ENCODE measurements at regions not wholly inside any gene's neighbourhood (a gene's known extent, or its start where the extent isn't known, plus 50 kb on each side); places are given as distances from the start of the nearest gene placed in this dataset.

DNA sequence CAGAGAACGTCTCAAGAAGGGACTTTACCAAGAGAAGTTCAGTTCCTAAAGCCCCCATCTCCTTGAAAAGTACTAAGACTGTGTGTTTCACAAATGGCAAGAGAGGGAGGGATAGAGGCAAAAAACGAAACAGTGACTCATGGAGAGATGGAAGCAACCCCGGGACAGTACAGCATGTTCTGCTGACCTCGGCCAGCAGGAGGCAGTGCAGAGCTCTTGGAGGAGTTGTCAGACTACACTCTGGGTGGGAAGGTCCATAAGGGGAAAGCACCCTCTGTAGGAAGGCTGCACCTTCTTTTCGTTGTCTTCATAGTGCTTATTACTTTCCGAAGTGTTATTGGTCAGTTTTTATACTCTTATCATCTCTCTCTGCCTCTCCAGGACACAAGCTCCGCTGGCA, 525.2 kb upstream of the CCDC196 start:
- no peaks in the 10 kb centered on the region for H3F3A ChIP-seq (replicated peaks; ENCODE audit: insufficient read depth)
- no peaks in the 10 kb centered on the region for H3K36me3 ChIP-seq (replicated peaks in 1 of 2; ENCODE audit: control insufficient read depth in 1 of 2, insufficient read depth in 2 of 2, low read length in 1 of 2)
- no peak overlapping the region for H3K9ac ChIP-seq
- H3K4me1 ChIP-seq (ENCODE audit: control insufficient read depth in 1 of 2, insufficient read depth in 2 of 2, low read depth in 1 of 2, low read length in 1 of 2), result no peaks in the 10 kb centered on the region
- H3K79me2 ChIP-seq (ENCODE audit: insufficient read depth), result no peaks in the 10 kb centered on the region
- H3K27ac ChIP-seq (ENCODE audit: low read depth in 2 of 2, low read length in 1 of 2), result no peak overlapping the region
- H4K20me1 ChIP-seq (ENCODE audit: insufficient read depth), result no peaks in the 10 kb centered on the region
- H3K27me3 ChIP-seq (ENCODE audit: insufficient read depth), result no peaks in the 10 kb centered on the region
- H3K4me3 ChIP-seq (ENCODE audit: low read depth in 2 of 2, low read length in 1 of 2), result peak overlapping the region in 1 of 2 experiments; percentile 31; a peak in 1 of 4 replicates
- no peaks in the 10 kb centered on the region for H3K9me3 ChIP-seq
- H2AFZ ChIP-seq (ENCODE audit: low read depth), result no peak overlapping the region
- H3K9me2 ChIP-seq, result no peaks in the 10 kb centered on the region
- ChIA-PET CTCF (interaction anchor here (0.7 to 5.4 kb wide), 28 partner anchors 9 to 796 kb away, joined by 3 to 92 read pairs (median 4); partner anchors contain the start of gene FUT8), POLR2A (interaction anchor here (1.3 kb wide), 1 partner anchor 549 kb away, joined by 3 read pairs; no protein-coding TSS in a partner anchor)
- DNase-seq, result peak; percentile 45
- WGBS (ENCODE audit: low lambda C conversion rate), result 25% methylated on average over 7 of the region's 7 CpGs
- H3K4me2 ChIP-seq, result no peak overlapping the region
- TF ChIP-seq GABPA (IDR thresholded peaks at IDR 0.05; ENCODE audit: low read depth) (no peak), RAD21 (IDR thresholded peaks at IDR 0.05; ENCODE audit: low read length) (peak; percentile 39; the same call in 1 of the 2 replicates), SMC3 (IDR thresholded peaks at IDR 0.05; ENCODE audit: low read depth, low read length) (peak; percentile 31), ELF1 (IDR thresholded peaks at IDR 0.05) (no peak), CTCF (IDR thresholded peaks at IDR 0.05) (peak; percentile 59), YY1 (IDR thresholded peaks at IDR 0.05; ENCODE audit: low read depth) (no peak), TAF1 (IDR thresholded peaks at IDR 0.05; ENCODE audit: borderline replicate concordance, low read depth, low read length) (no peak)

- 57% methylated on average over 3 of the region's 3 CpGs for WGBS (ENCODE audit: low lambda C conversion rate)
- Histone ChIP-seq H3F3A (replicated peaks; ENCODE audit: insufficient read depth) (no peaks in the 10 kb centered on the region), H3K27me3 (ENCODE audit: insufficient read depth) (no peaks in the 10 kb centered on the region), H3K9me3 (no peaks in the 10 kb centered on the region), H4K20me1 (ENCODE audit: insufficient read depth) (no peaks in the 10 kb centered on the region), H3K27ac (ENCODE audit: low read depth in 2 of 2, low read length in 1 of 2) (no peak overlapping the region), H3K4me2 (no peak overlapping the region), H3K4me1 (ENCODE audit: control insufficient read depth in 1 of 2, insufficient read depth in 2 of 2, low read depth in 1 of 2, low read length in 1 of 2) (no peaks in the 10 kb centered on the region), H3K79me2 (ENCODE audit: insufficient read depth) (no peaks in the 10 kb centered on the region), H3K4me3 (ENCODE audit: low read depth in 2 of 2, low read length in 1 of 2) (no peak overlapping the region), H3K9me2 (no peaks in the 10 kb centered on the region), H2AFZ (ENCODE audit: low read depth) (no peak overlapping the region), H3K36me3 (replicated peaks in 1 of 2; ENCODE audit: control insufficient read depth in 1 of 2, insufficient read depth in 2 of 2, low read length in 1 of 2) (no peaks in the 10 kb centered on the region), H3K9ac (no peak overlapping the region)
- ChIA-PET POLR2A (no interaction called here), CTCF (interaction anchor here (1.0 kb wide), 2 partner anchors 261 to 548 kb away, joined by 3 read pairs; no protein-coding TSS in a partner anchor)
- DNase-seq, result no peak
- no peak for TF ChIP-seq REST (IDR thresholded peaks at IDR 0.05; ENCODE audit: low read depth, low read length)
- no peak for TF ChIP-seq YY1 (IDR thresholded peaks at IDR 0.05; ENCODE audit: low read depth)
- no peak for TF ChIP-seq RAD21 (IDR thresholded peaks at IDR 0.05; ENCODE audit: low read length)
- TF ChIP-seq, protein P1, sequence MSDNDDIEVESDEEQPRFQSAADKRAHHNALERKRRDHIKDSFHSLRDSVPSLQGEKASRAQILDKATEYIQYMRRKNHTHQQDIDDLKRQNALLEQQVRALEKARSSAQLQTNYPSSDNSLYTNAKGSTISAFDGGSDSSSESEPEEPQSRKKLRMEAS (IDR thresholded peaks at IDR 0.05; ENCODE audit: low read depth), result no peak
- no peak for TF ChIP-seq CHD2 (IDR thresholded peaks at IDR 0.05; ENCODE audit: low read length, partially characterized antibody)
- TF ChIP-seq RXRA (IDR thresholded peaks at IDR 0.05; ENCODE audit: borderline replicate concordance, low read depth), result no peak
- TF ChIP-seq, protein P2, sequence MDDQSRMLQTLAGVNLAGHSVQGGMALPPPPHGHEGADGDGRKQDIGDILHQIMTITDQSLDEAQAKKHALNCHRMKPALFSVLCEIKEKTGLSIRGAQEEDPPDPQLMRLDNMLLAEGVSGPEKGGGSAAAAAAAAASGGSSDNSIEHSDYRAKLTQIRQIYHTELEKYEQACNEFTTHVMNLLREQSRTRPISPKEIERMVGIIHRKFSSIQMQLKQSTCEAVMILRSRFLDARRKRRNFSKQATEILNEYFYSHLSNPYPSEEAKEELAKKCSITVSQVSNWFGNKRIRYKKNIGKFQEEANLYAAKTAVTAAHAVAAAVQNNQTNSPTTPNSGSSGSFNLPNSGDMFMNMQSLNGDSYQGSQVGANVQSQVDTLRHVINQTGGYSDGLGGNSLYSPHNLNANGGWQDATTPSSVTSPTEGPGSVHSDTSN (IDR thresholded peaks at IDR 0.05), result no peak
- no peak for TF ChIP-seq RFX5 (IDR thresholded peaks at IDR 0.05; ENCODE audit: low read length)
- TF ChIP-seq, protein P3, sequence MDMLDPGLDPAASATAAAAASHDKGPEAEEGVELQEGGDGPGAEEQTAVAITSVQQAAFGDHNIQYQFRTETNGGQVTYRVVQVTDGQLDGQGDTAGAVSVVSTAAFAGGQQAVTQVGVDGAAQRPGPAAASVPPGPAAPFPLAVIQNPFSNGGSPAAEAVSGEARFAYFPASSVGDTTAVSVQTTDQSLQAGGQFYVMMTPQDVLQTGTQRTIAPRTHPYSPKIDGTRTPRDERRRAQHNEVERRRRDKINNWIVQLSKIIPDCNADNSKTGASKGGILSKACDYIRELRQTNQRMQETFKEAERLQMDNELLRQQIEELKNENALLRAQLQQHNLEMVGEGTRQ (IDR thresholded peaks at IDR 0.05; ENCODE audit: borderline replicate concordance, low read depth, low read length), result no peak
- no peak for TF ChIP-seq RCOR1 (IDR thresholded peaks at IDR 0.05; ENCODE audit: low read length)
- TF ChIP-seq EP300 (IDR thresholded peaks at IDR 0.05; ENCODE audit: borderline replicate concordance in 1 of 2, low read depth in 1 of 2, low read length in 1 of 2), result no peak
- TF ChIP-seq, protein P4, sequence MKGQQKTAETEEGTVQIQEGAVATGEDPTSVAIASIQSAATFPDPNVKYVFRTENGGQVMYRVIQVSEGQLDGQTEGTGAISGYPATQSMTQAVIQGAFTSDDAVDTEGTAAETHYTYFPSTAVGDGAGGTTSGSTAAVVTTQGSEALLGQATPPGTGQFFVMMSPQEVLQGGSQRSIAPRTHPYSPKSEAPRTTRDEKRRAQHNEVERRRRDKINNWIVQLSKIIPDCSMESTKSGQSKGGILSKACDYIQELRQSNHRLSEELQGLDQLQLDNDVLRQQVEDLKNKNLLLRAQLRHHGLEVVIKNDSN (IDR thresholded peaks at IDR 0.05; ENCODE audit: borderline replicate concordance, low read depth), result no peak
- TF ChIP-seq, protein P5, sequence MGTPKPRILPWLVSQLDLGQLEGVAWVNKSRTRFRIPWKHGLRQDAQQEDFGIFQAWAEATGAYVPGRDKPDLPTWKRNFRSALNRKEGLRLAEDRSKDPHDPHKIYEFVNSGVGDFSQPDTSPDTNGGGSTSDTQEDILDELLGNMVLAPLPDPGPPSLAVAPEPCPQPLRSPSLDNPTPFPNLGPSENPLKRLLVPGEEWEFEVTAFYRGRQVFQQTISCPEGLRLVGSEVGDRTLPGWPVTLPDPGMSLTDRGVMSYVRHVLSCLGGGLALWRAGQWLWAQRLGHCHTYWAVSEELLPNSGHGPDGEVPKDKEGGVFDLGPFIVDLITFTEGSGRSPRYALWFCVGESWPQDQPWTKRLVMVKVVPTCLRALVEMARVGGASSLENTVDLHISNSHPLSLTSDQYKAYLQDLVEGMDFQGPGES (IDR thresholded peaks at IDR 0.05; ENCODE audit: low read depth, low read length), result no peak
Observed at GRCh38 chr14:65962952-65963351, 523.2 kb upstream of the CCDC196 start.

All from SK-N-SH (cell line).